Astrocyte (in vitro differentiated cells and primary cell): ENCODE measurements at regions not wholly inside any gene's neighbourhood (a gene's known extent, or its start where the extent isn't known, plus 50 kb on each side); places are given as distances from the start of the nearest gene placed in this dataset.

Experiments
- DNase-seq: peaks from one replicate; pipeline ENCODE4 v3.0.0-alpha.2; 2010; ENCODE audit warnings: low read depth
- FAIRE-seq: peaks from 2 replicates; lab custom pipeline; 2011; peaks lifted over from hg19 to GRCh38; lab: Jason Lieb, UNC
- H2AFZ ChIP-seq: 2 replicates; pipeline ENCODE4 v1.6.0; 2012; ENCODE audit warnings: low read depth, low read length, inconsistent platforms
- H3K27ac ChIP-seq: 2 replicates; pipeline ENCODE4 v1.5.1; 2011; ENCODE audit warnings: low read depth, low read length, inconsistent platforms
- H3K27me3 ChIP-seq: 2 replicates; pipeline ENCODE4 v1.6.0; 2011; ENCODE audit warnings: low read length, inconsistent platforms; ENCODE audit not compliant: insufficient read depth
- H3K36me3 ChIP-seq: 2 replicates; pipeline ENCODE4 v1.5.1; 2011; ENCODE audit warnings: low read length, inconsistent platforms; ENCODE audit not compliant: insufficient read depth
- H3K4me1 ChIP-seq: 2 replicates; pipeline ENCODE4 v1.5.1; 2011; ENCODE audit warnings: low read length, inconsistent platforms; ENCODE audit not compliant: insufficient read depth
- H3K4me2 ChIP-seq: 2 replicates; pipeline ENCODE4 v1.6.0; 2012; ENCODE audit warnings: low read length, inconsistent platforms
- H3K4me3 ChIP-seq: 2 replicates; pipeline ENCODE4 v1.5.1; 2011; ENCODE audit warnings: low read depth, mild to moderate bottlenecking, low read length, inconsistent platforms; ENCODE audit not compliant: insufficient read depth
- H3K79me2 ChIP-seq: 2 replicates; pipeline ENCODE4 v1.6.0; 2012; ENCODE audit warnings: mild to moderate bottlenecking, low read length, inconsistent platforms; ENCODE audit not compliant: insufficient read depth
- H3K9ac ChIP-seq: 2 replicates; pipeline ENCODE4 v1.6.0; 2012; ENCODE audit warnings: mild to moderate bottlenecking, low read length, inconsistent platforms
- H3K9me3 ChIP-seq: 2 replicates; pipeline ENCODE4 v1.5.1; 2012; ENCODE audit warnings: low read depth, mild to moderate bottlenecking, low read length, inconsistent platforms; ENCODE audit not compliant: insufficient read depth
- H4K20me1 ChIP-seq: 2 replicates; pipeline ENCODE4 v1.6.0; 2012; ENCODE audit warnings: low read length, inconsistent platforms; ENCODE audit not compliant: insufficient read depth
- H3K27ac Mint-ChIP-seq: one replicate; pipeline ENCODE4 v1.8.0; 2021; ENCODE audit warnings: mild to moderate bottlenecking, mixed read lengths; ENCODE audit not compliant: unreplicated experiment
- H3K27me3 Mint-ChIP-seq: one replicate; pipeline ENCODE4 v1.8.0; 2021; ENCODE audit warnings: low read depth, mixed read lengths; ENCODE audit not compliant: unreplicated experiment
- H3K36me3 Mint-ChIP-seq: one replicate; pipeline ENCODE4 v1.8.0; 2021; ENCODE audit warnings: low read depth, mixed read lengths; ENCODE audit not compliant: unreplicated experiment
- H3K4me1 Mint-ChIP-seq: one replicate; pipeline ENCODE4 v1.8.0; 2021; ENCODE audit warnings: low read depth, mixed read lengths; ENCODE audit not compliant: unreplicated experiment
- H3K4me3 Mint-ChIP-seq: one replicate; pipeline ENCODE4 v1.8.0; 2021; ENCODE audit warnings: mild to moderate bottlenecking, moderate library complexity, mixed read lengths; ENCODE audit not compliant: unreplicated experiment
- H3K9me3 Mint-ChIP-seq: one replicate; pipeline ENCODE4 v1.8.0; 2021; ENCODE audit warnings: mild to moderate bottlenecking, mixed read lengths; ENCODE audit not compliant: unreplicated experiment
- CTCF ChIP-seq: IDR thresholded peaks from 2 replicates; pipeline ENCODE4 v1.5.1; 2011; ENCODE audit warnings: low read depth, mild to moderate bottlenecking, inconsistent platforms, low read length, moderate library complexity; ENCODE audit not compliant: insufficient read depth
- EZH2 ChIP-seq: IDR thresholded peaks from 2 replicates; pipeline ENCODE4 v1.6.1; 2012; ENCODE audit warnings: mild to moderate bottlenecking, low read length, inconsistent platforms; ENCODE audit not compliant: insufficient read depth

- Mint-ChIP-seq H3K9me3 (peaks cover 20% of the 10 kb centered on the region), H3K36me3 (peaks cover 2% of the 10 kb centered on the region), H3K27me3 (no peaks in the 10 kb centered on the region), H3K4me3 (no peak overlapping the region), H3K27ac (peak overlapping the region; percentile 35), H3K4me1 (peaks cover 31% of the 10 kb centered on the region)
- H3K79me2 ChIP-seq, result no peaks in the 10 kb centered on the region
- no peak for TF ChIP-seq EZH2
- no peak for TF ChIP-seq CTCF
- H3K4me3 ChIP-seq, result no peak overlapping the region
- H3K4me2 ChIP-seq, result no peak overlapping the region
- H3K9ac ChIP-seq, result no peak overlapping the region
- peaks cover 30% of the 10 kb centered on the region for H3K4me1 ChIP-seq
- H3K27ac ChIP-seq, result no peak overlapping the region
- H3K27me3 ChIP-seq, result no peaks in the 10 kb centered on the region
- no peak overlapping the region for H2AFZ ChIP-seq
- H3K9me3 ChIP-seq, result peaks cover 17% of the 10 kb centered on the region
- DNase-seq, result no peak
- H3K36me3 ChIP-seq, result no peaks in the 10 kb centered on the region
- H4K20me1 ChIP-seq, result no peaks in the 10 kb centered on the region
- no peak for FAIRE-seq
Observed at GRCh38 chr2:236766850-236767249, 197.2 kb downstream of the ACKR3 start.

- H3K36me3 Mint-ChIP-seq, result peaks cover 2% of the 10 kb centered on the region
- H3K9me3 Mint-ChIP-seq, result peaks cover 20% of the 10 kb centered on the region
- H3K4me3 Mint-ChIP-seq, result no peak overlapping the region
- H3K27me3 ChIP-seq, result no peaks in the 10 kb centered on the region
- no peak overlapping the region for H3K4me2 ChIP-seq
- DNase-seq (no peak), FAIRE-seq (no peak)
- H3K4me1 Mint-ChIP-seq, result peaks cover 31% of the 10 kb centered on the region
- peak overlapping the region; percentile 98 for H3K27ac ChIP-seq
- no peaks in the 10 kb centered on the region for H3K79me2 ChIP-seq
- no peaks in the 10 kb centered on the region for H4K20me1 ChIP-seq
- no peaks in the 10 kb centered on the region for H3K36me3 ChIP-seq
- H3K27ac Mint-ChIP-seq, result peak overlapping the region; percentile 100
- peaks cover 17% of the 10 kb centered on the region for H3K9me3 ChIP-seq
- H3K4me3 ChIP-seq, result no peak overlapping the region
- no peaks in the 10 kb centered on the region for H3K27me3 Mint-ChIP-seq
- peak overlapping the region; percentile 81 for H3K9ac ChIP-seq
- no peak overlapping the region for H2AFZ ChIP-seq
- no peak for TF ChIP-seq CTCF
- TF ChIP-seq EZH2, result no peak
- peaks cover 30% of the 10 kb centered on the region for H3K4me1 ChIP-seq
Observed at GRCh38 chr2:236767941-236768340, 198.3 kb downstream of the ACKR3 start.

GRCh38 chr2:236768393-236769140, 198.9 kb downstream of the ACKR3 start:
- H3K27me3 ChIP-seq, result no peaks in the 10 kb centered on the region

More at GRCh38 chr2:236768393-236769140, 198.9 kb downstream of the ACKR3 start:
- H3K36me3 Mint-ChIP-seq, result peaks cover 2% of the 10 kb centered on the region
- H2AFZ ChIP-seq, result no peak overlapping the region
- peak overlapping the region; percentile 98 for H3K27ac ChIP-seq
- H3K79me2 ChIP-seq, result no peaks in the 10 kb centered on the region
- TF ChIP-seq EZH2, result no peak
- no peak for TF ChIP-seq CTCF
- H3K4me3 ChIP-seq, result no peak overlapping the region
- FAIRE-seq, result no peak
- H4K20me1 ChIP-seq, result no peaks in the 10 kb centered on the region
- peak overlapping the region; percentile 100 for H3K27ac Mint-ChIP-seq
- H3K9ac ChIP-seq, result peak overlapping the region; percentile 81
- peak overlapping the region; percentile 51 for H3K4me3 Mint-ChIP-seq
- H3K4me1 ChIP-seq, result peaks cover 30% of the 10 kb centered on the region
- no peaks in the 10 kb centered on the region for H3K27me3 Mint-ChIP-seq
- peak; percentile 93 for DNase-seq
- H3K4me2 ChIP-seq, result peak overlapping the region; percentile 73
- peaks cover 17% of the 10 kb centered on the region for H3K9me3 ChIP-seq
- H3K36me3 ChIP-seq, result no peaks in the 10 kb centered on the region
- H3K9me3 Mint-ChIP-seq, result peaks cover 20% of the 10 kb centered on the region
- peaks cover 34% of the 10 kb centered on the region for H3K4me1 Mint-ChIP-seq
